Kidney (tissue), 13 donors: ENCODE measurements at regions not wholly inside any gene's neighbourhood (a gene's known extent, or its start where the extent isn't known, plus 50 kb on each side); places are given as distances from the start of the nearest gene placed in this dataset.
A peak's percentile ranks its signal among the peaks of the same experiment; 100 is the strongest.

Experiments
- DNase-seq, 5 donors: peaks; one replicate each; pipeline ENCODE4 v3.0.0-alpha.2; 2013 to 2020
- FAIRE-seq: peaks from 2 replicates; lab custom pipeline; 2012; peaks lifted over from hg19 to GRCh38; lab: Jason Lieb, UNC
- H3K27ac ChIP-seq, 2 donors: one replicate each; pipeline ENCODE4 v1.7.0; 2013; ENCODE audit warnings: low read depth in 2 of 2, low read length in 2 of 2, inconsistent platforms in 1 of 2
- H3K27me3 ChIP-seq: one replicate; pipeline ENCODE4 v1.7.1; 2013; ENCODE audit warnings: low read length, inconsistent platforms; ENCODE audit not compliant: control insufficient read depth, insufficient read depth
- H3K36me3 ChIP-seq, 3 donors: one replicate each; pipeline versions ENCODE4 v1.7.0 to v1.7.1; 2013; ENCODE audit warnings: low read length in 3 of 3, control low read depth in 1 of 3, inconsistent platforms in 1 of 3; ENCODE audit not compliant: insufficient read depth in 3 of 3, control insufficient read depth in 2 of 3
- H3K4me1 ChIP-seq, 3 donors: one replicate each; pipeline versions ENCODE4 v1.7.0 to v1.7.1; 2013; ENCODE audit warnings: low read length in 3 of 3, inconsistent platforms in 1 of 3, low read depth in 1 of 3; ENCODE audit not compliant: control insufficient read depth in 2 of 3, insufficient read depth in 2 of 3
- H3K4me3 ChIP-seq, 3 donors: one replicate each; pipeline versions ENCODE4 v1.7.0 to v1.8.1; 2013; ENCODE audit warnings: low read length in 3 of 3, control low read depth in 1 of 3, inconsistent platforms in 1 of 3
- H3K9ac ChIP-seq, 3 donors: one replicate each; pipeline versions ENCODE4 v1.7.0 to v1.7.1; 2013; ENCODE audit warnings: low read length in 3 of 3, control low read depth in 1 of 3, inconsistent platforms in 1 of 3
- H3K9me3 ChIP-seq, 3 donors: one replicate each; pipeline versions ENCODE4 v1.7.0 to v1.7.1; 2013; ENCODE audit warnings: low read length in 3 of 3, control low read depth in 1 of 3, inconsistent platforms in 1 of 3; ENCODE audit not compliant: control insufficient read depth in 2 of 3, insufficient read depth in 1 of 3
- CTCF ChIP-seq: IDR thresholded peaks from 3 replicates; pipeline ENCODE4 v1.5.1; 2012; ENCODE audit warnings: mild to moderate bottlenecking, moderate library complexity, borderline replicate concordance; ENCODE audit not compliant: insufficient read depth; ENCODE audit errors: extremely low read depth
- intact Hi-C: fragments of 100-400 bp; cut with DNase I; formaldehyde crosslinking; loops from one replicate; pipeline ENCODE4 v1.11.1; 2022
- donor health status: control.
- donor health status: control.
- donor health status: control.
- donor health status: control.
- donor health status: control.
- donor health status: DM: yes; HTN: yes; CAD: no.
- donor health status: Normal renal cell carcinoma (clear cell type).

DNA sequence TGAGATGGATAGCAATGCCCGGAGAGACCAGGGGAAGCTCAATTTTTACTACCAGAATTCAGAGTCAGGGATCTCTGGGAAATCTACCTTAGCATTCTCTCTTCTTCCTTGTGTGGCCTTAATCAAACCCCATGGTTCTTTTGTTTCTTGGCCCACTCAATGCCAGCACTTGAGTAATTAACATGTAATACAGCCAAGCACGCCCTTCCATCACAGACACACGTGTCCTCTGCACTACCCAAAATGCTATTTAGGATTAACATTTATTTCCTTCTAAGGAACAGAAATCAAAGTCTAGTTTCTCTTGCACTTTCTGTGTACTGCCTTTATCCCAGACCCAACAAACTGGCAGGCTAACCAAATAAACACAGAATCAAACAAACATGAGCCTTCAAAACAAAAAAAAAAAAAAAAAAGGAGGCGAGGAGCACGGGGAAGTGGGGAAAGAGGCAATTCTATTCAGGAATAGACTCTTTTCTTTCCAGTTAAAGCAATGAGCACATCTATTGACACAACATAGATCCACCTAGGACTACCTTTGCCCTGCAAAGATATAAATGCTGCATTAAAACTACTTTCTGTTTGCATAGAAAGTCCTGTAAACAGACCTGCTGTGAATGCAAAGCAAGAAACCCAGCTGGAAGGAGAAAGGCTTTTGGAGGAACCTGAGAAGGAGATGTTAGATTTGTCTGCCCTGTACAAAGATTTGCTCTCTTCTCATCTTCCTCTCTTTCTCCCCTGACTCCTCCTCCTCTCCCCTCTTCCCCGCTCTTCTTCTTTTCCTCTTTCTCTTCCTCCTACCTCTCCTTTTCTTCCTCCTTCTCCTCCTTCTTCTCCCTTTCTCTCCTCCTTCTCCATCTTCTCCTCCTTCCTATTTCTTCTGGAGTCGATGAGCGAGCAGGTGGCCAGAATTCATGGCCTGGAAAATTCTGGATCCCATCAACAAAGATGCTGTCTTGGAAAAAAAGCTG lies 294.4 kb downstream of the NPIPA8 start:
- FAIRE-seq (no peak), DNase-seq (no peak)
- H3K27me3 ChIP-seq, result no peaks in the 10 kb centered on the region
- no peak for TF ChIP-seq CTCF
- H3K9me3 ChIP-seq, result no peaks in the 10 kb centered on the region
- intact Hi-C loops, result no loop called here
- no peaks in the 10 kb centered on the region for H3K36me3 ChIP-seq
- H3K4me1 ChIP-seq, result no peaks in the 10 kb centered on the region
- no peak overlapping the region for H3K9ac ChIP-seq
- no peak overlapping the region for H3K27ac ChIP-seq
- no peak overlapping the region for H3K4me3 ChIP-seq

DNA sequence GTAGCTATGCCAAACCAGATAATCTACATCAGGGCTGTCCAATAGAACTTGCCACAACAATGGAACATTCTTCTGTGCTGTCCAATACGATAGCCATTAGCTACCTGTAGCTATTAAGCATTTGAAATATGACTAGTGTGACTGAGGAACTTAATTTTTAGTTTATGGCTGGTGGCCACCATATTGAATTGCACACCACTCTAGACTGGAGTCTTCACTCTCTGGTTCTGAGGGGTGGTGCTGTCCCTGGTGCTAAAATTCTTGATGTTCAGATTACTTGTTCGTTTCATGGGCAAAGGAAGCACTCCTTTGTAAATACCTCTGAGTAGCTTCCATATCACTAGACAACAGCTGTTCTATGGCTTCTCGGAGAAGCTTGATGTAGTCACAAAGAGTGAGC lies 296.6 kb downstream of the NPIPA8 start:
- H3K9me3 ChIP-seq, result no peaks in the 10 kb centered on the region
- no peaks in the 10 kb centered on the region for H3K27me3 ChIP-seq
- TF ChIP-seq CTCF, result no peak
- intact Hi-C loops, result no loop called here
- no peak overlapping the region for H3K27ac ChIP-seq
- H3K4me3 ChIP-seq, result no peak overlapping the region
- H3K9ac ChIP-seq, result no peak overlapping the region
- H3K36me3 ChIP-seq, result no peaks in the 10 kb centered on the region
- FAIRE-seq (no peak), DNase-seq (peak in 2 of 5 donors; percentile 29 to 43)
- no peaks in the 10 kb centered on the region for H3K4me1 ChIP-seq

DNA sequence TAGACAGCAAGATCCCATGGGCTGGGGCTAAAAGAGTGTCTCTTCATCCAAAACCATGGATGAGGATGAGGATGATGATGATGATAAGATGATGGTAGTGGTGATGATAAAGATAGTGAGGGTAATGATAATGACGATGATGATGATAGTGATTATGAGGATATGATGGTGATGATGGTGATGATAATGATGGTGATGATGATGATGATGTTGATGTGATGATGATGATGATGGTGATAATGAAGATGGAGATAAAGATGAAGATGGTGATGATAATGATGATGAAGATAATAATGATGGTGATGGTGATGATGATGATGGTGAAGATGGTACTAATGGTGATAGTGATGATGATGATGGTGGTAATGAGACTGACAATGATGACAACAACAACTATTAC lies 299.5 kb downstream of the NPIPA8 start:
- no peak overlapping the region for H3K27ac ChIP-seq
- H3K36me3 ChIP-seq, result no peaks in the 10 kb centered on the region
- H3K4me3 ChIP-seq, result no peak overlapping the region
- no peak for FAIRE-seq
- H3K9me3 ChIP-seq, result no peaks in the 10 kb centered on the region
- intact Hi-C loops, result no loop called here
- TF ChIP-seq CTCF, result no peak
- no peak overlapping the region for H3K9ac ChIP-seq
- no peaks in the 10 kb centered on the region for H3K4me1 ChIP-seq
- H3K27me3 ChIP-seq, result no peaks in the 10 kb centered on the region
- DNase-seq, result no peak
